Erythroblast (primary cell): ENCODE measurements at regions not wholly inside any gene's neighbourhood (a gene's known extent, or its start where the extent isn't known, plus 50 kb on each side); places are given as distances from the start of the nearest gene placed in this dataset.

Source experiments
- GATA1 ChIP-seq: IDR thresholded peaks from 2 replicates; pipeline ENCODE4 v1.6.1; 2011; ENCODE audit warnings: low read depth, mild to moderate bottlenecking, control low read depth, low read length, moderate library complexity
- POLR2A ChIP-seq: IDR thresholded peaks from 2 replicates; pipeline ENCODE4 v1.6.1; 2011; ENCODE audit warnings: mild to moderate bottlenecking, low read length

DNA sequence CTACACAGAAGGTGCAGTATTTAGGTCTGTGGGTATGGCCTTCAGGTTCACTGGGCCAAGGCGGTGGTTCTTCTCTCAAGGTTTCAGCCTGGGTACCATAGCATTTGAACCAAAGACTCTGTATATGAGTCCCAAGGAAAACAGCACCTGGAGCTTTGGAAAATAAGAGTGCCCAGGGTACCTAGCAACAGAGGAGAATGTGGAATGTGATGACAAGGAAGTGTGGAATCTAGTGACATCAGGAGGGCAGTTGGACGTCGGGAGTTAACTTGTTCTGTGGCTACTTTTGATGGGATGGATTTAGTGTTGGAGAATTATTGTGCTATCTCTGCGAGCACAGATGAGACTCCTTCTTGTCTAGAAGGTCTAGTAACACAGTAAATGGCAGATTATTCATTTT is 201.2 kb downstream of the NOL4 start:
- TF ChIP-seq POLR2A (no peak), GATA1 (no peak)
